Astrocyte (in vitro differentiated cells and primary cell): ENCODE measurements at regions not wholly inside any gene's neighbourhood (a gene's known extent, or its start where the extent isn't known, plus 50 kb on each side); places are given as distances from the start of the nearest gene placed in this dataset.

Source experiments
- DNase-seq: peaks from one replicate; pipeline ENCODE4 v3.0.0-alpha.2; 2010; ENCODE audit warnings: low read depth
- FAIRE-seq: peaks from 2 replicates; lab custom pipeline; 2011; peaks lifted over from hg19 to GRCh38; lab: Jason Lieb, UNC
- H2AFZ ChIP-seq: 2 replicates; pipeline ENCODE4 v1.6.0; 2012; ENCODE audit warnings: low read depth, low read length, inconsistent platforms
- H3K27ac ChIP-seq: 2 replicates; pipeline ENCODE4 v1.5.1; 2011; ENCODE audit warnings: low read depth, low read length, inconsistent platforms
- H3K27me3 ChIP-seq: 2 replicates; pipeline ENCODE4 v1.6.0; 2011; ENCODE audit warnings: low read length, inconsistent platforms; ENCODE audit not compliant: insufficient read depth
- H3K36me3 ChIP-seq: 2 replicates; pipeline ENCODE4 v1.5.1; 2011; ENCODE audit warnings: low read length, inconsistent platforms; ENCODE audit not compliant: insufficient read depth
- H3K4me1 ChIP-seq: 2 replicates; pipeline ENCODE4 v1.5.1; 2011; ENCODE audit warnings: low read length, inconsistent platforms; ENCODE audit not compliant: insufficient read depth
- H3K4me2 ChIP-seq: 2 replicates; pipeline ENCODE4 v1.6.0; 2012; ENCODE audit warnings: low read length, inconsistent platforms
- H3K4me3 ChIP-seq: 2 replicates; pipeline ENCODE4 v1.5.1; 2011; ENCODE audit warnings: low read depth, mild to moderate bottlenecking, low read length, inconsistent platforms; ENCODE audit not compliant: insufficient read depth
- H3K79me2 ChIP-seq: 2 replicates; pipeline ENCODE4 v1.6.0; 2012; ENCODE audit warnings: mild to moderate bottlenecking, low read length, inconsistent platforms; ENCODE audit not compliant: insufficient read depth
- H3K9ac ChIP-seq: 2 replicates; pipeline ENCODE4 v1.6.0; 2012; ENCODE audit warnings: mild to moderate bottlenecking, low read length, inconsistent platforms
- H3K9me3 ChIP-seq: 2 replicates; pipeline ENCODE4 v1.5.1; 2012; ENCODE audit warnings: low read depth, mild to moderate bottlenecking, low read length, inconsistent platforms; ENCODE audit not compliant: insufficient read depth
- H4K20me1 ChIP-seq: 2 replicates; pipeline ENCODE4 v1.6.0; 2012; ENCODE audit warnings: low read length, inconsistent platforms; ENCODE audit not compliant: insufficient read depth
- H3K27ac Mint-ChIP-seq: one replicate; pipeline ENCODE4 v1.8.0; 2021; ENCODE audit warnings: mild to moderate bottlenecking, mixed read lengths; ENCODE audit not compliant: unreplicated experiment
- H3K27me3 Mint-ChIP-seq: one replicate; pipeline ENCODE4 v1.8.0; 2021; ENCODE audit warnings: low read depth, mixed read lengths; ENCODE audit not compliant: unreplicated experiment
- H3K36me3 Mint-ChIP-seq: one replicate; pipeline ENCODE4 v1.8.0; 2021; ENCODE audit warnings: low read depth, mixed read lengths; ENCODE audit not compliant: unreplicated experiment
- H3K4me1 Mint-ChIP-seq: one replicate; pipeline ENCODE4 v1.8.0; 2021; ENCODE audit warnings: low read depth, mixed read lengths; ENCODE audit not compliant: unreplicated experiment
- H3K4me3 Mint-ChIP-seq: one replicate; pipeline ENCODE4 v1.8.0; 2021; ENCODE audit warnings: mild to moderate bottlenecking, moderate library complexity, mixed read lengths; ENCODE audit not compliant: unreplicated experiment
- H3K9me3 Mint-ChIP-seq: one replicate; pipeline ENCODE4 v1.8.0; 2021; ENCODE audit warnings: mild to moderate bottlenecking, mixed read lengths; ENCODE audit not compliant: unreplicated experiment
- EZH2 ChIP-seq: IDR thresholded peaks from 2 replicates; pipeline ENCODE4 v1.6.1; 2012; ENCODE audit warnings: mild to moderate bottlenecking, low read length, inconsistent platforms; ENCODE audit not compliant: insufficient read depth
- TF ChIP-seq, protein P1 (sequence below): IDR thresholded peaks from 2 replicates; pipeline ENCODE4 v1.5.1; 2011; ENCODE audit warnings: low read depth, mild to moderate bottlenecking, inconsistent platforms, low read length, moderate library complexity; ENCODE audit not compliant: insufficient read depth

DNA sequence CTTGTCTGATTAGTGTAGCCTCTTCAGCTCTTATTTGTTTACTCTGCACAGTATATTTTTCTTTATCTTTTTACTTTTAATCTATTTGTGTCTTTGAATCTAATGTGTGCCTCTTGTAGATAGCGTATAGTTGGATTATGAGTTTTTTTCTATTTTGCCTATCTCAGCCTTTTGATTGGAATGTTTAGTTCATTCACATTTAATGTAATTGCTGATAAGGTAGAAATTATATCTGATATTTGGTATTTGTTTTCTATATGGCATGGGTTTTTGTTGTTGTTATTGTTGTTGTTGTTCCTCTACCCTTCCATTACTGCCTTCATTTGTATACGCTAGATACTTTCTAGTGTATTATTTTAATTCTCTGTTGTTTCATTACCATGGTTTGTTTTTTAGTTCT is 131.7 kb upstream of the GRIK3 start:
- H3K27ac Mint-ChIP-seq, result no peak overlapping the region
- no peaks in the 10 kb centered on the region for H3K4me1 Mint-ChIP-seq
- FAIRE-seq, result no peak

DNA sequence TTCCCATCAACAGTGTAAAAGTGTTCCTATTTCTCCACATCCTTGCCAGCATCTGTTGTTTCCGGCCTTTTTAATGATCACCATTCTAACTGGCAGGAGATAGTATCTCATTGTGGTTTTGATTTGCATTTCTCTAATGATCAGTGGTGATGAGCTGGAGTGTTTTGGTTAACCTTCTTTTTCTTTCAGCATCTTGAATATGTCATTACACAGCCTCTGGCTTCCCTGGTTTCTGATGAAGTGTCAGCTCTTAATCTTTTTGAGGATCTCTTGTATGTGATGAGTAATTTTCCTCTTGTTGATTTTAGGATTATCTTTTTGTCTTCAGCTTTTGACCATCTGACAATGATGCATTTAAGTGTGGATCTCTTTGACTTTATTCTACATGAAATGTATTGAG is 133.2 kb upstream of the GRIK3 start:
- peaks cover 3% of the 10 kb centered on the region for H3K9me3 Mint-ChIP-seq
- no peaks in the 10 kb centered on the region for H3K9me3 ChIP-seq
- DNase-seq (no peak), FAIRE-seq (no peak)
- no peaks in the 10 kb centered on the region for H3K4me1 Mint-ChIP-seq
- H3K27me3 Mint-ChIP-seq, result peaks cover 22% of the 10 kb centered on the region
- H3K36me3 ChIP-seq, result no peaks in the 10 kb centered on the region
- H2AFZ ChIP-seq, result no peak overlapping the region
- H3K4me3 Mint-ChIP-seq, result no peak overlapping the region
- TF ChIP-seq, protein P1, sequence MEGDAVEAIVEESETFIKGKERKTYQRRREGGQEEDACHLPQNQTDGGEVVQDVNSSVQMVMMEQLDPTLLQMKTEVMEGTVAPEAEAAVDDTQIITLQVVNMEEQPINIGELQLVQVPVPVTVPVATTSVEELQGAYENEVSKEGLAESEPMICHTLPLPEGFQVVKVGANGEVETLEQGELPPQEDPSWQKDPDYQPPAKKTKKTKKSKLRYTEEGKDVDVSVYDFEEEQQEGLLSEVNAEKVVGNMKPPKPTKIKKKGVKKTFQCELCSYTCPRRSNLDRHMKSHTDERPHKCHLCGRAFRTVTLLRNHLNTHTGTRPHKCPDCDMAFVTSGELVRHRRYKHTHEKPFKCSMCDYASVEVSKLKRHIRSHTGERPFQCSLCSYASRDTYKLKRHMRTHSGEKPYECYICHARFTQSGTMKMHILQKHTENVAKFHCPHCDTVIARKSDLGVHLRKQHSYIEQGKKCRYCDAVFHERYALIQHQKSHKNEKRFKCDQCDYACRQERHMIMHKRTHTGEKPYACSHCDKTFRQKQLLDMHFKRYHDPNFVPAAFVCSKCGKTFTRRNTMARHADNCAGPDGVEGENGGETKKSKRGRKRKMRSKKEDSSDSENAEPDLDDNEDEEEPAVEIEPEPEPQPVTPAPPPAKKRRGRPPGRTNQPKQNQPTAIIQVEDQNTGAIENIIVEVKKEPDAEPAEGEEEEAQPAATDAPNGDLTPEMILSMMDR, result no peak
- TF ChIP-seq EZH2, result no peak
- H3K79me2 ChIP-seq, result no peaks in the 10 kb centered on the region
- H3K4me2 ChIP-seq, result no peak overlapping the region
- no peaks in the 10 kb centered on the region for H3K36me3 Mint-ChIP-seq
- H3K4me3 ChIP-seq, result no peak overlapping the region
- no peak overlapping the region for H3K27ac Mint-ChIP-seq
- no peaks in the 10 kb centered on the region for H3K27me3 ChIP-seq
- H3K4me1 ChIP-seq, result no peaks in the 10 kb centered on the region
- no peak overlapping the region for H3K27ac ChIP-seq
- no peak overlapping the region for H3K9ac ChIP-seq
- no peaks in the 10 kb centered on the region for H4K20me1 ChIP-seq

More for the DNA sequence above, 131.7 kb upstream of the GRIK3 start:
- Mint-ChIP-seq H3K36me3 (no peaks in the 10 kb centered on the region), H3K4me3 (no peak overlapping the region), H3K9me3 (peaks cover 3% of the 10 kb centered on the region), H3K27me3 (peaks cover 19% of the 10 kb centered on the region)
- no peaks in the 10 kb centered on the region for H4K20me1 ChIP-seq
- TF ChIP-seq, protein P1, result no peak
- no peak for TF ChIP-seq EZH2
- no peak overlapping the region for H3K27ac ChIP-seq
- H3K79me2 ChIP-seq, result no peaks in the 10 kb centered on the region
- no peaks in the 10 kb centered on the region for H3K27me3 ChIP-seq
- no peak overlapping the region for H3K9ac ChIP-seq
- DNase-seq, result no peak
- no peak overlapping the region for H3K4me3 ChIP-seq
- no peaks in the 10 kb centered on the region for H3K4me1 ChIP-seq
- H3K36me3 ChIP-seq, result no peaks in the 10 kb centered on the region
- H2AFZ ChIP-seq, result no peak overlapping the region
- no peak overlapping the region for H3K4me2 ChIP-seq
- H3K9me3 ChIP-seq, result no peaks in the 10 kb centered on the region

DNA sequence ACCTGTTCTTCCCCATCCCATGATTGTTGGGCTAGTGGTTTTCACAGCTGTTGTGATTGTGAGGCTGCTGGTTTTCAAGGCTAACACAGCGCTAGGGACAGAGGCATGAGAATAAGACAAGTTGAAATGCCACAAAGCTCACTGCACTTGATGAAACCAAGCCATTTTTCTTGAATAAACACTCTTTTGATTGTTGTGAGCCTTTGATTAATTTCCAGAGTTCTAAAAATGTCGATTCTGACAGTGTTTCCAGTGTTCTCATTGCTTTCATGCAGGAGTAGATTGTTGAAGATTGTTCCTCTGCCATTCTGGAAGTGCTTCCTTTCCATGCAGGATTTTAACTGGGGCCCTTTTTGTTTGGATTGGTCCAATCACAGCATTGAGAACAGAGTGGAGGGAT is 134.9 kb upstream of the GRIK3 start:
- Histone ChIP-seq H3K27ac (no peak overlapping the region), H2AFZ (no peak overlapping the region), H3K4me3 (no peak overlapping the region), H3K27me3 (no peaks in the 10 kb centered on the region), H4K20me1 (no peaks in the 10 kb centered on the region), H3K9ac (no peak overlapping the region), H3K36me3 (no peaks in the 10 kb centered on the region), H3K79me2 (no peaks in the 10 kb centered on the region), H3K4me2 (no peak overlapping the region), H3K9me3 (no peaks in the 10 kb centered on the region), H3K4me1 (no peaks in the 10 kb centered on the region)
- Mint-ChIP-seq H3K27me3 (peaks cover 26% of the 10 kb centered on the region), H3K9me3 (peaks cover 3% of the 10 kb centered on the region), H3K4me3 (no peak overlapping the region), H3K36me3 (no peaks in the 10 kb centered on the region), H3K4me1 (no peaks in the 10 kb centered on the region), H3K27ac (no peak overlapping the region)
- FAIRE-seq (no peak), DNase-seq (no peak)
- TF ChIP-seq, protein P1, result no peak
- no peak for TF ChIP-seq EZH2
